ENCODE measurements at regions not wholly inside any gene's neighbourhood (a gene's known extent, or its start where the extent isn't known, plus 50 kb on each side); places are given as distances from the start of the nearest gene placed in this dataset.

DNA sequence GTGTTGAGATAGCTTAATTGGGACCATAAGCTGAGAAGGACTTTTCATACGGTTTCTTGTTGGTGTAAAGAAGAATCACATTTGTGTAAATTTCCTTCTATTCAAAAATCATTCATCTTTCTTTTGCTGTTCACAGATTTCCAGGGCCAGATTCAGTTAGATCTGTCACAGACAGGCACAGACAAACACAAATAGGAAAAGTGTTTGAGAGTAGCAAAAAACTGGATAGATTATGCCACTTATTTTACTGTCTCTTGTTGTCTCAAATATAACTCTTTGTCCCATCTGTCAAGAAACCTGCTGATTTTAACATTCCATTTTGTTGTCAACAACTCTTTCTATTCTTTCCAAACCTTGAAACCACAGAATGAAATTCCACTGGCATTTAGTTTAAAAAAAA, 142.8 kb downstream of the ID4 start:
- H3K27me3 ChIP-seq (ENCODE audit: low read length) = peaks cover 94% of the 10 kb centered on the region
- no peaks in the 10 kb centered on the region for H3K9me2 ChIP-seq (replicated peaks; ENCODE audit: low read length)
- no peak for DNase-seq
- POLR2A ChIA-PET (ENCODE audit: unreplicated experiment) = no interaction called here
- no peak for TF ChIP-seq EZH2phosphoT487 (IDR thresholded peaks at IDR 0.05; ENCODE audit: borderline replicate concordance, low read length)
- TF ChIP-seq EZH2 (IDR thresholded peaks at IDR 0.05; ENCODE audit: low read length, unreplicated experiment) = no peak
- TF ChIP-seq, protein P1, sequence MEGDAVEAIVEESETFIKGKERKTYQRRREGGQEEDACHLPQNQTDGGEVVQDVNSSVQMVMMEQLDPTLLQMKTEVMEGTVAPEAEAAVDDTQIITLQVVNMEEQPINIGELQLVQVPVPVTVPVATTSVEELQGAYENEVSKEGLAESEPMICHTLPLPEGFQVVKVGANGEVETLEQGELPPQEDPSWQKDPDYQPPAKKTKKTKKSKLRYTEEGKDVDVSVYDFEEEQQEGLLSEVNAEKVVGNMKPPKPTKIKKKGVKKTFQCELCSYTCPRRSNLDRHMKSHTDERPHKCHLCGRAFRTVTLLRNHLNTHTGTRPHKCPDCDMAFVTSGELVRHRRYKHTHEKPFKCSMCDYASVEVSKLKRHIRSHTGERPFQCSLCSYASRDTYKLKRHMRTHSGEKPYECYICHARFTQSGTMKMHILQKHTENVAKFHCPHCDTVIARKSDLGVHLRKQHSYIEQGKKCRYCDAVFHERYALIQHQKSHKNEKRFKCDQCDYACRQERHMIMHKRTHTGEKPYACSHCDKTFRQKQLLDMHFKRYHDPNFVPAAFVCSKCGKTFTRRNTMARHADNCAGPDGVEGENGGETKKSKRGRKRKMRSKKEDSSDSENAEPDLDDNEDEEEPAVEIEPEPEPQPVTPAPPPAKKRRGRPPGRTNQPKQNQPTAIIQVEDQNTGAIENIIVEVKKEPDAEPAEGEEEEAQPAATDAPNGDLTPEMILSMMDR (conservative IDR thresholded peaks at IDR 0.05; ENCODE audit: low read depth, low read length) = no peak
- intact Hi-C loops (cut with micrococcal nuclease) = no loop called here
- H3K4me1 ChIP-seq (ENCODE audit: insufficient read depth, low read length) = no peaks in the 10 kb centered on the region
- H2AFZ ChIP-seq (ENCODE audit: low read length) = no peak overlapping the region
- no peak overlapping the region for H3K4me3 ChIP-seq (ENCODE audit: low read length)
- no peaks in the 10 kb centered on the region for H3K9me3 ChIP-seq (ENCODE audit: low read length)
- no peaks in the 10 kb centered on the region for H4K20me1 ChIP-seq (ENCODE audit: low read length)
- no peaks in the 10 kb centered on the region for H3K36me3 ChIP-seq (ENCODE audit: low read depth, low read length)
- no peaks in the 10 kb centered on the region for H3K79me2 ChIP-seq (ENCODE audit: low read length)
- H3K27ac ChIP-seq (ENCODE audit: low read length) = no peak overlapping the region
- no peak overlapping the region for H3K4me2 ChIP-seq (ENCODE audit: low read length)
- no peak for ATAC-seq
- CTCF ChIA-PET = no interaction called here
- no TSS peak for BruUV-seq (replicated peaks)
- no peaks in the 10 kb centered on the region for H3F3A ChIP-seq (ENCODE audit: low read length, unreplicated experiment)
- no peak overlapping the region for H3K9ac ChIP-seq (ENCODE audit: low read length)

DNA sequence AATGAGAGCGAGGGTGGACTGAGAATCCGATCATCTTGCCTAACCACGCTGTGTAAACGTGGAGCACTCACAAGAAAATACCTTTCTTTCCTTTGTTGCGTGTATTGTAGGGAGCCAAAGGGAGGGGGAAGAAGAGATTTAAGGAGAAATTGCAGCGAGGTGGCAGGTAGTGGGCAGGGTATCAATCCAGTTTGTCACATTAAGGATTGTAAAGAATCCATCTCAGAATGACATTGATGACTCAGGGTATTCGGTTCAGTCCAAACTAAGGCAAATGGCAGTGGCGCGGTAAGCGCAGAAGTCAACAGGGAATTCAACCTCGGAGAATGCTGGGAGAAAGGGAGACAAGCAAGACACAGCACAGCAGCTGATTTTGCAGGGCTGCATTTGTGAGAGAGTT, 146.2 kb downstream of the ID4 start:
- DNase-seq (no peak), ATAC-seq (no peak)
- CTCF ChIA-PET = no interaction called here
- POLR2A ChIA-PET (ENCODE audit: unreplicated experiment) = no interaction called here
- BruUV-seq (replicated peaks) = no TSS peak
- H3K9me2 ChIP-seq (replicated peaks; ENCODE audit: low read length) = no peaks in the 10 kb centered on the region
- H3K36me3 ChIP-seq (ENCODE audit: low read depth, low read length) = no peaks in the 10 kb centered on the region
- no peak overlapping the region for H3K4me3 ChIP-seq (ENCODE audit: low read length)
- no peak overlapping the region for H3K9ac ChIP-seq (ENCODE audit: low read length)
- no peaks in the 10 kb centered on the region for H3K4me1 ChIP-seq (ENCODE audit: insufficient read depth, low read length)
- TF ChIP-seq EZH2 (IDR thresholded peaks at IDR 0.05; ENCODE audit: low read length, unreplicated experiment) (no peak), EZH2phosphoT487 (IDR thresholded peaks at IDR 0.05; ENCODE audit: borderline replicate concordance, low read length) (no peak)
- TF ChIP-seq, protein P1 (conservative IDR thresholded peaks at IDR 0.05; ENCODE audit: low read depth, low read length) = no peak
- no peak overlapping the region for H3K27ac ChIP-seq (ENCODE audit: low read length)
- no peak overlapping the region for H2AFZ ChIP-seq (ENCODE audit: low read length)
- H3K79me2 ChIP-seq (ENCODE audit: low read length) = no peaks in the 10 kb centered on the region
- no peaks in the 10 kb centered on the region for H4K20me1 ChIP-seq (ENCODE audit: low read length)
- no peak overlapping the region for H3K4me2 ChIP-seq (ENCODE audit: low read length)
- no peaks in the 10 kb centered on the region for H3F3A ChIP-seq (ENCODE audit: low read length, unreplicated experiment)
- H3K27me3 ChIP-seq (ENCODE audit: low read length) = peaks cover 71% of the 10 kb centered on the region
- intact Hi-C loops (cut with micrococcal nuclease) = no loop called here
- no peaks in the 10 kb centered on the region for H3K9me3 ChIP-seq (ENCODE audit: low read length)

DNA sequence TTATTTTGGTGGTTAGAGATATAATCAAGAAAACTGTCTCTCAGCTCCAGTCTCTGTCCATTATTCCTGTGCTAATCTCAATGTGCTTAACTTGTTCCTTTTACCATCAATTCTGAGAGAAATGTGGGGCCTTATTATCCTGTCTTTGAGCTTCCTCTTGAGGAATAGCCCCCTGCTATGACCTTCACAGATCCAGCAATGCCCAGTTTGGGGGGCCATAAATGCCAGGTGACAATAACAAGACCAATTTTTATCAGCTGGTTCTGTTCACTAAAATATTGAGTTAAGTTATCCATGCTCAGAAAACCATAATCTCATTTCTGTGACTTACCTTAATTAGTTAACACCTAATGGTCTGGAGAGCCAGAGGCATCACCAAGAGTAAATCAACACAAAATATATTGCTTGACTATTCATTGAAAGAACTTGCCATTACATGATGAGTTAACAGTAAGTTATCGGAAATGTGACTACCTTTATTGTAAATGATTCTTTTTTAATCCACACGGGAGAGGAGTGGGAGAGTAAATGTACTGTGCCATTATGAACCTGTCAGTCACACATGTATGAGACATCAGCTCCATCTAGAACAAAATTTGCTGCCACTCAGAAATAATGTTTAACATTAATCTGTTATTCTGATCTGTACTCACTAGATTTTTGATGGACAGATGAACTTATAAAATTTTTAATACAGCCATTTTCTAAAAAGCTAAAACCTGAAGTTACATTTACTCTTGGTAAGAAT, 149.7 kb downstream of the ID4 start:
- Histone ChIP-seq H3K4me3 (ENCODE audit: low read length) (no peak overlapping the region), H3K36me3 (ENCODE audit: low read depth, low read length) (no peaks in the 10 kb centered on the region), H3K4me1 (ENCODE audit: insufficient read depth, low read length) (no peaks in the 10 kb centered on the region), H3K27ac (ENCODE audit: low read length) (no peak overlapping the region), H3K4me2 (ENCODE audit: low read length) (no peak overlapping the region), H4K20me1 (ENCODE audit: low read length) (no peaks in the 10 kb centered on the region), H3K79me2 (ENCODE audit: low read length) (no peaks in the 10 kb centered on the region), H3K9me2 (replicated peaks; ENCODE audit: low read length) (no peaks in the 10 kb centered on the region), H2AFZ (ENCODE audit: low read length) (no peak overlapping the region), H3K27me3 (ENCODE audit: low read length) (peaks cover 51% of the 10 kb centered on the region), H3F3A (ENCODE audit: low read length, unreplicated experiment) (no peaks in the 10 kb centered on the region), H3K9me3 (ENCODE audit: low read length) (no peaks in the 10 kb centered on the region), H3K9ac (ENCODE audit: low read length) (no peak overlapping the region)
- intact Hi-C loops (cut with micrococcal nuclease) = no loop called here
- DNase-seq (no peak), ATAC-seq (no peak)
- TF ChIP-seq, protein P1 (conservative IDR thresholded peaks at IDR 0.05; ENCODE audit: low read depth, low read length) = no peak
- no peak for TF ChIP-seq EZH2phosphoT487 (IDR thresholded peaks at IDR 0.05; ENCODE audit: borderline replicate concordance, low read length)
- TF ChIP-seq EZH2 (IDR thresholded peaks at IDR 0.05; ENCODE audit: low read length, unreplicated experiment) = no peak
- ChIA-PET POLR2A (ENCODE audit: unreplicated experiment) (no interaction called here), CTCF (no interaction called here)
- no TSS peak for BruUV-seq (replicated peaks)
